NCI-H2196 (cell line): ENCODE measurements at regions not wholly inside any gene's neighbourhood (a gene's known extent, or its start where the extent isn't known, plus 50 kb on each side); places are given as distances from the start of the nearest gene placed in this dataset.
"Not testable (repeated sequence)": the region's sequence is repeated elsewhere in the genome, so short reads cannot be mapped to it uniquely, and the experiment has no call there.

Source experiments
- DNase-seq: peaks from one replicate; lab custom pipeline; 2025; ENCODE audit not compliant: unreplicated experiment; lab: John Stamatoyannopoulos, UW

DNA sequence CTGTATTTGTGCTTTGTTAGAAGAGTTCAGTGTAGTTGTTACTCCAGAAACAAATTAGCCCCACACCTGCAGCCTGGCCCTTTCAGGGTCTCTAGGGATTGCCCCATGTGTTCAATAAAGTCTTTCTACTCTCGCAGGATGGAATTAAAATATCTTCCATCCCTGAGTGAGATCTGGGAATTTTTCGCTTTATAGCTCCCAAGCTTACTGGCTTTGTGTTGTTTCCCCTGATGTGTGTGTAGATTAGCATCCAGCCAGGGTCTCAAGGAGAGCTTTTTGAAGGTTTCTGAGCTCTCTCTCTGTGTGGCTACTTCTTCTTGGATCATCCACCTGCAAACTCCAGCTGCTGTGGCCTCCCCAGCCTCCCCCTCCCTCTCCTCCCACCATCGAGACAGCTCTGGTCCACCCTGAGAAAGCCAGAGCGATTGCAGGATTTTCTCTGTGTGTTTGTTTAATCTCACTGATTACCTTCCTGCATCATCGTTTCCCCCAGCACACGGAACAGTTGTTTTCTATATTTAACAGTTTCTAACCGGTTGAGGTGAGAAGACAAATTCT, 553.5 kb downstream of the TBC1D22A start:
- DNase-seq: no peak

DNA sequence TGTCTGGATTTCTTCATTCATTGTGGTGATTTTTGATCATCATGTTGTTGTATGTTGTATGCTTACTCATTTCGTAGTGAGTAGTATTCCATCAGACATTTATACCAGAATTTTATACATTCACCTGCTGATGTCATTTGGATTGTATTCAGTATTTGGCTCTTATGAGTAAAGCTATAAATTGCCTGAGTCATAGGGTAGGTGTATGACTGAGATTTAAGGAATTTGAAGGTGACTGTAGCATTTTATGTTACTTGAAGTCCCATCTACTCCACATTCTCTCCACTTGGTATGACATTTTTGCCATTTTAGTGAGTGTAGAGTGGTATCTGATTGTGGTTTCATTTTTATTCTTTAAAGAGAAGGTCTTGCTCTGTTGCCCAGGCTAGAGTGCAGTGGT, 548.2 kb downstream of the TBC1D22A start:
- DNase-seq: no peak

- DNase-seq: no peak
Measured at GRCh38 chr22:47309946-47310345, 547.5 kb downstream of the TBC1D22A start.

DNA sequence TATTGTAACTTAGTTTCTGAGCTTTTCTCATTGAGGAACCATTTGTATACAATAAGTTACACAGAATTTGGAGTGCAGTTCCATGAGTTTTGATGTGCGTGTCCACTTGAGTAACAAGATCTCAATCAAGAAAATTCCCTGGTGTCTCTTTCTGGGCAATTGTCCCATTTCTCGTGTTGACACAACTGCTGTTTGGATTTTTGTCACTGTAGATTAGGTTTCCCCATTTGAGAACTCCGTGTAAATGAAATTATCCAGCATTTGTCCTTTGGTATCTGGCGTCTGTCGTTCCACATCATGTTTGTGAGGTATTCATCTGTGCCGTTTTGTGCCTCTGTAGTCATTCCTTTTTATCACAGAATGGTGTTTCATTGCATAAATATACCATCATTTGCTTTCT, 547.0 kb downstream of the TBC1D22A start:
- no peak for DNase-seq

GRCh38 chr22:47308886-47309285, 546.4 kb downstream of the TBC1D22A start:
- no peak for DNase-seq

DNA sequence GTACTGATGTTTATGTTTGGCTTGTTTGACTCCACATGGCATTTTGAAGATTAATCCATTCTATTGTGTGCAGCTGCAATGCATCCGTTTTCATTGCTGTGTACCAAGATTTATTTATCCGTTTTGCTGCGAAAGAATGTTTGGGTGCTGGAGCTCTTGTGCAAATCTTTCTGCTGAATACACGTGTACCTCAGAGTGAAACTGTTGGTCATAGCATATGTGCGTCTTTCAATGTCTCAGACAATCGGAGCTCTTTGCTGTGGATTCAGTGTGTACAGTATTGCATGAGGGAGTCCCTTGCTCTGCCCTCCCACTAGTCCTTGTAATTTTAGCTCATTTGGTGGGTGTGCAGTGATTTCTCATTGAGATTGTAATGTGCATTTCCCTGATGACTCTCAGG, 545.4 kb downstream of the TBC1D22A start:
- DNase-seq: no peak

- DNase-seq: no peak
Measured at GRCh38 chr22:47307326-47307725, 544.9 kb downstream of the TBC1D22A start.

DNA sequence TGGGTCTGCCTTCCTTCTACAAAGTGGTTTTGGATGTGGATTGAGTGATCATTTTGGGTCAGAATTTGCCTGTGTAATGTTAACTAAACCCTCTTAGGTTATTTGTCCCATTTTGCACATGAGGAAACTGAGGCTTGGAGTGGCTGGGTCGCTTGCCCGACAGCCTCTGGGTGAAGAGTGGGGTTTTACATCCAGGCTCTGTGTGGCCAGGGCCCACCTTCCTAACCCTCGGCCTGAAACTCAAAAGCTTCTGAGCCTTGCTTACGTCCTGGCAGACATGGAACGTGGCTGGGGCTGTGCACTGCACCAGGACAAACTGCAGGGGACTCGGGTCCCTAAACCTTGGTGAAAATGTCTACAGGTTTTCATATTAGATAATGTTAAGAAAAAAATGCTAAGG, 542.4 kb downstream of the TBC1D22A start:
- no peak for DNase-seq

GRCh38 chr22:47304191-47304831, 541.9 kb downstream of the TBC1D22A start:
- no peak for DNase-seq

DNA sequence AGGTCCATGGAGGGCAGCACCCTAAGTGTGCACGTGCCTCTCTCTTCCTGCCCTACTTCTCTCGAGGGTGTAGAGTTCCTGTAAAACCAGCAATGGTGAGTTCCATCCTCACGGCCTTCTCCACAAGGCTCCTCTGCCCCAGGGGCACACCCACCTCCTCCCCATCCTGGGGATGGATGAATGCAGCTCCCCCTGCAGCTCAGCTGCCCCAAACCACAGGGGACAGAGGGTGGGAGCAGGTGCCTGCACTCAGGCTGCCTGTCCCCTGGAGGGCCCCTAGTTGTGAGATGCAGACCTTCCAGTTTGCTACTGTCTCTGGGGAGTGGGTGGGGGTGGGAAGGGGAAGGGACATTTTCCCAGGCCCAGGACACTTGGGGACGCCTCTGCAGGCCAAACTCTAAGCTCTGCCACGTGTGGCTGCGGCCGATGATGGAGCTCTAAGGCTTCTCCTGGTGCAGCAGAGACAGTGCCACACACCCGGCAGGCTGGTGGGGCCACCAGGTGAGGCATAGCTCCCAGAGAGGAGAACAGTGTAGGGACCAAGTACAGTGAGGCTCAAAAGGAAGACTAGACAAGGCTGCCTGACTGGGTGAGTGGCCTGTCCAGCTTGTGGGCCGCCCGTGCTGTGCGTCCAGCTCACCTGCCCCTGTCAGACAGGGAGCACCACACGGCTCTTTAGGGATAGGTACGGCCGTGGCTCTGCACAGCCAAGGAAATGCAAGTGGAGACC, 540.9 kb downstream of the TBC1D22A start:
- DNase-seq: no peak

DNA sequence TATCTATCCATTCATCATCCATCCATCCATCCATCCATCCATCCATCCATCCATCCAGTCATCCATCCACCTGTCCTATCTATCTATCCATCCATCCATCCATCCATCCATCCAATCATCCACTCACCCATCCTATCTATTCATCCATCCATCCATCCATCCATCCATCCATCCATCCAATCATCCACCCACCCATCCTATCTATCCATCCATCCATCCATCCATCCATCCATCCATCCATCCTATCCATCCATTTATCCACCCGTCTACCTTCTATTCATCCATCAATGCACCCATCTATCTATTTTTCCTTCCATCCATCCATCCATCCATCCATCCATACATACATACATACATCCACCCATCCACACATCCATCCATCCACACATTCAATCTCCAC, 540.1 kb downstream of the TBC1D22A start:
- DNase-seq: not testable (repeated sequence)

DNA sequence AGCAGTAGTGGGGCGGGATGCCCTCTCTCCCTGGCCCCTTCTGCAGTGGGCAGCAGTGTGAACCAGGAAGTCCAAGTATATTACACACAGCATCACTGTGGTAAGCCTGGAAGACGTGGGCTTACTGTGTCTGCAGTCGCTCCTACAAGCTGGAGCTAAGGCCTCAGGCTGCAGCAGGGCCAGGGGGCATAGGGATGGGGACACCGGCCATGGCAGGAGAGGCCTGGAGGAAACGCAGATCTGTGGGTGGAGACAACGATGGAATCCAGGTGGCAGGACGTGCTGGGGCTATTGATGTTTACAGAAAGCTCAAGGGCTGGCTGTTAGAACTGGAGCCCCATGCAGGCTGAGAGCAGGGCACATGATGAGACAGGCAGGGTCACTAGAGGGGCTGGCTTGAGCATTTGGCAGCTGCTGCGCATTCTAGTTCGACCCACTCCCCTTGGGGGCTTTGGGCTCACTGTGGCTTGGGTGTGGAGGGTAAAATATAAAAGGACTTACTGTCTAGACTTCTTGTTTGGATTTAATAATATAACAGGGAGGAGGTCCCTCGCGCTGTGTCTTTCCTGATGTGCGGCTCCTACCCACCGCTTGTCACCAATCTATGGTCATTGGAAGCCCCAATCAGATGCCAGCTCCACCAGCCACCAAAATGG, 539.5 kb downstream of the TBC1D22A start:
- no peak for DNase-seq

DNA sequence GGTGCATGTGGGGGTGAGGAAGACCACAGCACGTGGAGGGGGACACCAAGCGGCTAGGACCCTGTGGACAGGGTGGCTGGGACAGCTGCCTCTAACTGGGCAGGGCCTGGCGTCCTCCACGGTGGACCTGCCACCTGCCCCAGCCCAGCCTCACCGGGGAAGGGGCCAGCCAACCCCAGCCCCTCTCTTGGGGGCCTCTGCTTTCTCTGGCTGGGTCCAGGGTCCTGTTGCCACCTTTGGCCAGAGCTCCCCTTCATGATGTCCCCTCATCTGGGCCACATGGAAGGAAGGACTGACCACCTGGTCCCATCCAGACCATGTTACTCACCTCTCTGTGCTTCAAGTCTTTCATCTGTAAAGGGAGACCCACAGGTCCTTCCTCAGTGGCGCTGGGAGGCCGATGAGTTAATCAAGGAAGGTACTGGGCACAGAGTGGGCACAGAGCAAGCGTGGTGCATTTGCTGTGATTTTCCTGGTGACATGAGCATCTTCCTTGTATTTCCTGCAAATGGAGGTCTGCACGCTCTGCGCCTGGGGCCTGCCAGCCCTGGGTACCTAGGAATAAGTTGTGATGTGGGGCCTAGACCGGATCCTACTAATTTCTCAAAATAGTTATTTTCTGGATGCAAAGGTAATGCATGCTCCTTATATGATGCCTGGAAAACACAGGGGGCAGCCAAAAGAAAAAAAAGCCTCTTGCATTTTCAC, 538.4 kb downstream of the TBC1D22A start:
- DNase-seq: no peak

DNA sequence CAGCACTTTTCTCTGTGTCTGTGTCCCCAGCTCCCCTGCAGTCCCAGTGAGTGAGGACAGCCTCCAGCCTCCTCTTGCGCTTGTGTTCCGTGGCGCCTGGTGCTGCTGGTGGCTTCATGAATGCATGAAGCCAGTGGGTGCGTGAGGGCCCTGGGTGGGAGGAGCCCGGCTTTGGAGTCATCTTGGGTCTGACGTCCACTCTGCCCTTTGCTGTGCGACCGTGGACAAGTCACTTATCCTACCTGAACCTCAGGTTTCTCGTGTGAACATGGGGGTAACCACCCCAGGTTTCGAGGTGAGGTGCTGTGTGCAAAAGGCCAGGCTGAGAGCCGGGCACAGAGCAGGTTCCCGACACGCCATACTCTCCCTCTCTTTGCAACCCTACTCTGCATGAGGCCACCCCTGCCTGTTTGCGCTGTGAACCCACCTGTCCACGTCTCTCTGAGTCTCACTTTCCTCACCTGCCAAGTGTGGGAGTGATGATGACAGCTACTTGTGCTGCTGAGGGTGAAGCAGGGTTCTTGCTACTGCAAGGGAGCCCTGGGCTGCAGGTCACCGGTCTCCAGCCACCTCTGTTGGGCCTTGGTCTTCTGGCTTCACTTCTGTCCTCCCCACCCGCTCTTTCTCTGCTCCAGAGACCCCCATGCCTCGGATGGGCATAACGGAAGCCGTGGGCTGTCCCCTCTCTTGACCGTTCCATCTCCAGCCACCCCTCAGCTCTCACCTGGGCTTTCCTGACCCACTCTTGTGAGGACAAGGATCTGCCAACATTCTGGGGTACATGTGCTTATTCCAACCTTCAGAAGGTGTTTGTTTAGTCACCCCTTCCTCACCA, 537.6 kb downstream of the TBC1D22A start:
- no peak for DNase-seq

- DNase-seq: no peak
Measured at GRCh38 chr22:47299211-47299862, 536.9 kb downstream of the TBC1D22A start.

DNA sequence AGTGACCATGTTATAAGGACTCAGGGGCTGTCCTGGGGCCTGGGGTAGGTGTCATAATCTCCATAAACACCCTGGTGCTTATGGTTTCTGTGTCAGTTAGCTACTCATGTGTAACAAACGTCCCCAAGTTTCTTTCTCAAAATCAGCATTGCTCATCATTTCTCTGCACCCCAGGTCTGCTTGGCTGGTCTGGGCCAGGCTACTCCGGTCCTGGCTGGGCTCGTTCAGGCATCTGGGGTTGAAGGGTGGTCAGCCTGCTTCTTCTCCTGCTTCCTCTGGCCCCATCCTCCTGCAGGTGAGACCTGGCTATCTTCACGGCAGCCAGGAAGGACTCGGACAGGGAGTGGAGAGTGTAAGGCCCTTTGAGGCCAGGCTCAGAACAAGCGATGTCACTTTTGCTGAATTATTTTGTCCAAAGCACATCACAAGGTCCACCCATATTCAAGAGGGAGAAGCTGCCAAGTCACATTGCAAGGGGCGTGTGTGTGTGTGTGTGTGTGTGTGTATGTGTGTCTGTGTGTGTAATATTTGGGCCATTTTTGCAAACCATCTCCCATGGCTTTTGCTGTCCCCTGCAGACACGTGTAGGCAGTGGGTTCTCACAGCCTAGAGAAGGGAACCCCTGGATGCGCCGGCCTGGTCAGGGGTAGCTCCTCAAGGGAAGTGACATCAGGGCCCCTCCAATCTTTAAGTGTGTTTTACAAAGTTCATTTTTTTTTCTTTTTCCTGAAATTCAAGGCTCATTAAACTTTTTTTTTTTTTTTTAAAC, 535.8 kb downstream of the TBC1D22A start:
- no peak for DNase-seq

- no peak for DNase-seq
Measured at GRCh38 chr22:47297261-47298016, 535.0 kb downstream of the TBC1D22A start.

- DNase-seq: no peak
Measured at GRCh38 chr22:47296405-47297260, 534.2 kb downstream of the TBC1D22A start.
